Left ventricle myocardium superior (tissue), 1 donor: ENCODE measurements at regions not wholly inside any gene's neighbourhood (a gene's known extent, or its start where the extent isn't known, plus 50 kb on each side); places are given as distances from the start of the nearest gene placed in this dataset.
A peak's percentile ranks its signal among the peaks of the same experiment; 100 is the strongest.
"Not testable (repeated sequence)": the region's sequence is repeated elsewhere in the genome, so short reads cannot be mapped to it uniquely, and the experiment has no call there.

Experiments used
- ATAC-seq: fragments of 200-7000 bp; cut with Tn5 transposase; one replicate; pipeline ENCODE4 v1.9.1; 2020; ENCODE audit warnings: mild to moderate bottlenecking, moderate library complexity
- DNase-seq: peaks from one replicate; pipeline ENCODE4 v3.0.0-alpha.2; 2020
- intact Hi-C: fragments of 100-400 bp; cut with micrococcal nuclease; formaldehyde crosslinking; loops from one replicate; pipeline ENCODE4 v1.11.0; 2022
- donor health status: DM: no; HTN: yes; CAD: no; lungs with severe emphysema.

GRCh38 chr1:95167503-95167902 is 50.3 kb downstream of the TLCD4 start:
- DNase-seq, ATAC-seq, intact Hi-C loops: not testable (repeated sequence)

- no peak for DNase-seq
- no peak for ATAC-seq
- intact Hi-C loops: no loop called here
Measured at GRCh38 chr1:95168028-95168427, 50.9 kb downstream of the TLCD4 start.

- intact Hi-C loops: no loop called here
- no peak for DNase-seq
- no peak for ATAC-seq
Measured at GRCh38 chr1:95168761-95169351, 51.7 kb downstream of the TLCD4 start.

GRCh38 chr1:95169548-95169947 is 52.4 kb downstream of the TLCD4 start:
- no peak for ATAC-seq
- intact Hi-C loops: no loop called here
- no peak for DNase-seq

GRCh38 chr1:95171270-95172245 is 54.4 kb downstream of the TLCD4 start:
- no peak for DNase-seq

GRCh38 chr1:95176861-95177260 is 57.1 kb upstream of the RWDD3 start:
- ATAC-seq: no peak
- intact Hi-C loops: loop anchor here (10.0 kb wide), 1 partner anchor 58 kb away; the partner anchor contains the start of gene RWDD3
- no peak for DNase-seq

More at GRCh38 chr1:95171270-95172245, 54.4 kb downstream of the TLCD4 start:
- peak; percentile 72 for ATAC-seq
- intact Hi-C loops: loop anchor here (10.0 kb wide), 1 partner anchor 63 kb away; the partner anchor contains the start of gene RWDD3

- intact Hi-C loops: loop anchor here (10.0 kb wide), 1 partner anchor 55 kb away; the partner anchor contains the start of gene RWDD3
- DNase-seq (no peak), ATAC-seq (peak; percentile 77)
Measured at GRCh38 chr1:95179205-95179986, 54.6 kb upstream of the RWDD3 start.

- intact Hi-C loops: no loop called here
- ATAC-seq (no peak), DNase-seq (no peak)
Measured at GRCh38 chr1:95180371-95180770, 53.6 kb upstream of the RWDD3 start.

- intact Hi-C loops: no loop called here
- no peak for DNase-seq
- no peak for ATAC-seq
Measured at GRCh38 chr1:95181096-95181495, 52.9 kb upstream of the RWDD3 start.

- ATAC-seq (peak; percentile 29), DNase-seq (no peak)
- intact Hi-C loops: no loop called here
Measured at GRCh38 chr1:95183952-95184351, 50.1 kb upstream of the RWDD3 start.
